HEK293 (cell line): ENCODE measurements at regions not wholly inside any gene's neighbourhood (a gene's known extent, or its start where the extent isn't known, plus 50 kb on each side); places are given as distances from the start of the nearest gene placed in this dataset.

Experiments used
- REPIN1 ChIP-seq: fragments of 450-650 bp; formaldehyde crosslinking; IDR thresholded peaks from 2 replicates; pipeline ENCODE4 v1.5.1; 2017; ENCODE audit warnings: missing biosample characterization, missing genetic modification characterization, low read depth
- SP2 ChIP-seq: fragments of 450-650 bp; formaldehyde crosslinking; IDR thresholded peaks from 2 replicates; pipeline ENCODE4 v1.5.1; 2016; ENCODE audit warnings: missing biosample characterization, missing genetic modification characterization
- ZNF175 ChIP-seq: fragments of 450-650 bp; formaldehyde crosslinking; IDR thresholded peaks from 2 replicates; pipeline ENCODE4 v1.5.1; 2016; ENCODE audit warnings: missing biosample characterization, missing genetic modification characterization
- ZNF335 ChIP-seq: fragments of 450-650 bp; formaldehyde crosslinking; conservative IDR thresholded peaks from 2 replicates; pipeline ENCODE4 v1.5.1; 2016; ENCODE audit warnings: missing biosample characterization, missing genetic modification characterization
- ZNF362 ChIP-seq: fragments of 450-650 bp; formaldehyde crosslinking; IDR thresholded peaks from 2 replicates; pipeline ENCODE4 v1.5.1; 2016; ENCODE audit warnings: missing biosample characterization, missing genetic modification characterization
- ZNF645 ChIP-seq: fragments of 450-650 bp; formaldehyde crosslinking; IDR thresholded peaks from 2 replicates; pipeline ENCODE4; 2016; ENCODE audit warnings: missing biosample characterization, missing genetic modification characterization
- ZNF76 ChIP-seq: fragments of 450-650 bp; formaldehyde crosslinking; IDR thresholded peaks from 2 replicates; pipeline ENCODE4; 2016; ENCODE audit warnings: low read depth, missing biosample characterization, missing genetic modification characterization, borderline replicate concordance
- TF ChIP-seq, protein P1 (sequence below): fragments of 450-650 bp; formaldehyde crosslinking; IDR thresholded peaks from 2 replicates; pipeline ENCODE4 v1.5.1; 2016; ENCODE audit warnings: missing biosample characterization, missing genetic modification characterization, low read depth
- TF ChIP-seq, protein P2 (sequence below): fragments of 450-650 bp; formaldehyde crosslinking; IDR thresholded peaks from 2 replicates; pipeline ENCODE4 v1.5.1; 2016; ENCODE audit warnings: missing biosample characterization, missing genetic modification characterization

- TF ChIP-seq, protein P1, sequence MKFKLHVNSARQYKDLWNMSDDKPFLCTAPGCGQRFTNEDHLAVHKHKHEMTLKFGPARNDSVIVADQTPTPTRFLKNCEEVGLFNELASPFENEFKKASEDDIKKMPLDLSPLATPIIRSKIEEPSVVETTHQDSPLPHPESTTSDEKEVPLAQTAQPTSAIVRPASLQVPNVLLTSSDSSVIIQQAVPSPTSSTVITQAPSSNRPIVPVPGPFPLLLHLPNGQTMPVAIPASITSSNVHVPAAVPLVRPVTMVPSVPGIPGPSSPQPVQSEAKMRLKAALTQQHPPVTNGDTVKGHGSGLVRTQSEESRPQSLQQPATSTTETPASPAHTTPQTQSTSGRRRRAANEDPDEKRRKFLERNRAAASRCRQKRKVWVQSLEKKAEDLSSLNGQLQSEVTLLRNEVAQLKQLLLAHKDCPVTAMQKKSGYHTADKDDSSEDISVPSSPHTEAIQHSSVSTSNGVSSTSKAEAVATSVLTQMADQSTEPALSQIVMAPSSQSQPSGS: no peak
- TF ChIP-seq, protein P2, sequence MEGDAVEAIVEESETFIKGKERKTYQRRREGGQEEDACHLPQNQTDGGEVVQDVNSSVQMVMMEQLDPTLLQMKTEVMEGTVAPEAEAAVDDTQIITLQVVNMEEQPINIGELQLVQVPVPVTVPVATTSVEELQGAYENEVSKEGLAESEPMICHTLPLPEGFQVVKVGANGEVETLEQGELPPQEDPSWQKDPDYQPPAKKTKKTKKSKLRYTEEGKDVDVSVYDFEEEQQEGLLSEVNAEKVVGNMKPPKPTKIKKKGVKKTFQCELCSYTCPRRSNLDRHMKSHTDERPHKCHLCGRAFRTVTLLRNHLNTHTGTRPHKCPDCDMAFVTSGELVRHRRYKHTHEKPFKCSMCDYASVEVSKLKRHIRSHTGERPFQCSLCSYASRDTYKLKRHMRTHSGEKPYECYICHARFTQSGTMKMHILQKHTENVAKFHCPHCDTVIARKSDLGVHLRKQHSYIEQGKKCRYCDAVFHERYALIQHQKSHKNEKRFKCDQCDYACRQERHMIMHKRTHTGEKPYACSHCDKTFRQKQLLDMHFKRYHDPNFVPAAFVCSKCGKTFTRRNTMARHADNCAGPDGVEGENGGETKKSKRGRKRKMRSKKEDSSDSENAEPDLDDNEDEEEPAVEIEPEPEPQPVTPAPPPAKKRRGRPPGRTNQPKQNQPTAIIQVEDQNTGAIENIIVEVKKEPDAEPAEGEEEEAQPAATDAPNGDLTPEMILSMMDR (tag by site-specific recombination): no peak
- TF ChIP-seq REPIN1 (tag by site-specific recombination) (no peak), ZNF175 (no peak), ZNF76 (tag by site-specific recombination) (no peak), ZNF335 (tag by site-specific recombination) (no peak), ZNF362 (tag by site-specific recombination) (no peak), SP2 (tag by site-specific recombination) (no peak), ZNF645 (tag by site-specific recombination) (no peak)
Measured at GRCh38 chr13:78460176-78460575, 143.2 kb downstream of the POU4F1 start.
